ENCODE measurements at regions not wholly inside any gene's neighbourhood (a gene's known extent, or its start where the extent isn't known, plus 50 kb on each side); places are given as distances from the start of the nearest gene placed in this dataset.

DNA sequence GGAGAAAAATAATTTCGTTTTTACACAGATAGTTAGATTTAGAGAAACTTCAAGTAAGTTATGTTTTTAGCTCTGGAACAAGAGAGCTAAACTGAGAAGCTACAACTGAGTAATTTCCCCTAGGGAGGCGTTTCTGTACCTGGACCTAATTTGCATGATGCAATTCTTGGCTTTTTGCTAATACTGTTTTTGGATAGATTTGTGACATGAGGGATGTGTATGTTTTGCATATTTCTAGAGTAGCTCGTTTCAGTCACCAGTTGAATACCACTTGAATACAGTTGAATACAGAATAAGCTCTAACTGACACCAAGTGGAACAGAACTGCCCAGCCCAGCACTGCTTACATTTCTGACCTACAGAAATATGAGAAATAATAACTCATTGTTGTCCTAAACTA is 1227.9 kb upstream of the SPRY2 start:
- TF ChIP-seq, protein P1, sequence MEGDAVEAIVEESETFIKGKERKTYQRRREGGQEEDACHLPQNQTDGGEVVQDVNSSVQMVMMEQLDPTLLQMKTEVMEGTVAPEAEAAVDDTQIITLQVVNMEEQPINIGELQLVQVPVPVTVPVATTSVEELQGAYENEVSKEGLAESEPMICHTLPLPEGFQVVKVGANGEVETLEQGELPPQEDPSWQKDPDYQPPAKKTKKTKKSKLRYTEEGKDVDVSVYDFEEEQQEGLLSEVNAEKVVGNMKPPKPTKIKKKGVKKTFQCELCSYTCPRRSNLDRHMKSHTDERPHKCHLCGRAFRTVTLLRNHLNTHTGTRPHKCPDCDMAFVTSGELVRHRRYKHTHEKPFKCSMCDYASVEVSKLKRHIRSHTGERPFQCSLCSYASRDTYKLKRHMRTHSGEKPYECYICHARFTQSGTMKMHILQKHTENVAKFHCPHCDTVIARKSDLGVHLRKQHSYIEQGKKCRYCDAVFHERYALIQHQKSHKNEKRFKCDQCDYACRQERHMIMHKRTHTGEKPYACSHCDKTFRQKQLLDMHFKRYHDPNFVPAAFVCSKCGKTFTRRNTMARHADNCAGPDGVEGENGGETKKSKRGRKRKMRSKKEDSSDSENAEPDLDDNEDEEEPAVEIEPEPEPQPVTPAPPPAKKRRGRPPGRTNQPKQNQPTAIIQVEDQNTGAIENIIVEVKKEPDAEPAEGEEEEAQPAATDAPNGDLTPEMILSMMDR (IDR thresholded peaks at IDR 0.05; ENCODE audit: poor library complexity, severe bottlenecking): no peak
- TF ChIP-seq MXI1 (conservative IDR thresholded peaks at IDR 0.05; ENCODE audit: poor library complexity, severe bottlenecking): no peak
- TF ChIP-seq POLR2AphosphoS5 (IDR thresholded peaks at IDR 0.05): no peak
- no peak for TF ChIP-seq EZH2 (IDR thresholded peaks at IDR 0.05; ENCODE audit: borderline replicate concordance, insufficient read depth, low read length, poor library complexity, severe bottlenecking)
- no peak for TF ChIP-seq SMC3 (conservative IDR thresholded peaks at IDR 0.05; ENCODE audit: poor library complexity)
- no peak for TF ChIP-seq TAF1 (IDR thresholded peaks at IDR 0.05; ENCODE audit: low read depth)
- TF ChIP-seq, protein P2, sequence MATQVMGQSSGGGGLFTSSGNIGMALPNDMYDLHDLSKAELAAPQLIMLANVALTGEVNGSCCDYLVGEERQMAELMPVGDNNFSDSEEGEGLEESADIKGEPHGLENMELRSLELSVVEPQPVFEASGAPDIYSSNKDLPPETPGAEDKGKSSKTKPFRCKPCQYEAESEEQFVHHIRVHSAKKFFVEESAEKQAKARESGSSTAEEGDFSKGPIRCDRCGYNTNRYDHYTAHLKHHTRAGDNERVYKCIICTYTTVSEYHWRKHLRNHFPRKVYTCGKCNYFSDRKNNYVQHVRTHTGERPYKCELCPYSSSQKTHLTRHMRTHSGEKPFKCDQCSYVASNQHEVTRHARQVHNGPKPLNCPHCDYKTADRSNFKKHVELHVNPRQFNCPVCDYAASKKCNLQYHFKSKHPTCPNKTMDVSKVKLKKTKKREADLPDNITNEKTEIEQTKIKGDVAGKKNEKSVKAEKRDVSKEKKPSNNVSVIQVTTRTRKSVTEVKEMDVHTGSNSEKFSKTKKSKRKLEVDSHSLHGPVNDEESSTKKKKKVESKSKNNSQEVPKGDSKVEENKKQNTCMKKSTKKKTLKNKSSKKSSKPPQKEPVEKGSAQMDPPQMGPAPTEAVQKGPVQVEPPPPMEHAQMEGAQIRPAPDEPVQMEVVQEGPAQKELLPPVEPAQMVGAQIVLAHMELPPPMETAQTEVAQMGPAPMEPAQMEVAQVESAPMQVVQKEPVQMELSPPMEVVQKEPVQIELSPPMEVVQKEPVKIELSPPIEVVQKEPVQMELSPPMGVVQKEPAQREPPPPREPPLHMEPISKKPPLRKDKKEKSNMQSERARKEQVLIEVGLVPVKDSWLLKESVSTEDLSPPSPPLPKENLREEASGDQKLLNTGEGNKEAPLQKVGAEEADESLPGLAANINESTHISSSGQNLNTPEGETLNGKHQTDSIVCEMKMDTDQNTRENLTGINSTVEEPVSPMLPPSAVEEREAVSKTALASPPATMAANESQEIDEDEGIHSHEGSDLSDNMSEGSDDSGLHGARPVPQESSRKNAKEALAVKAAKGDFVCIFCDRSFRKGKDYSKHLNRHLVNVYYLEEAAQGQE (IDR thresholded peaks at IDR 0.05; ENCODE audit: borderline replicate concordance): no peak
- TF ChIP-seq EP300 (conservative IDR thresholded peaks at IDR 0.05; ENCODE audit: poor library complexity, severe bottlenecking): no peak
- TF ChIP-seq RAD21 (conservative IDR thresholded peaks at IDR 0.05): no peak
